NCI-H2227 (cell line): ENCODE measurements at regions not wholly inside any gene's neighbourhood (a gene's known extent, or its start where the extent isn't known, plus 50 kb on each side); places are given as distances from the start of the nearest gene placed in this dataset.

ENCODE experiments used
- DNase-seq: peaks from one replicate; lab custom pipeline; 2025; ENCODE audit not compliant: unreplicated experiment; lab: John Stamatoyannopoulos, UW

DNA sequence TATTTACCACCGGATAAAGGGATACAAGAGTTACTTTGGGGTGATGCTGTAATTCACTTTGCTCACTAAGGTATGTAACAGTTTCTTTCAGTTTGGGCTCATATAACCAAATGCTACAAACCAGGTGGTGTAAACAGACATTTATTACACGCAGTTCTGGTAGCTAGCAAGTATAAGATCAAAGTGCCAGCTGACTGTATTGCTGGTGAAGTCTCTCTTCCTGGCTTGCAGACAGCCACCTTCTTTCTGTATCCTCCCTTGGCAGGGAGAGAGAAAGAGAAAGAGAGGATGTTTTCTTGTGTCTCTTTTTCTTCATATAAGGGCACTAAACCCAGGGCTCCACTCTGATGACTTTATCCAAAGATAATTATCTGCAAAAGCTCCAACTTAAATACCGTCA is 552.5 kb upstream of the FTMT start:
- DNase-seq = no peak

DNA sequence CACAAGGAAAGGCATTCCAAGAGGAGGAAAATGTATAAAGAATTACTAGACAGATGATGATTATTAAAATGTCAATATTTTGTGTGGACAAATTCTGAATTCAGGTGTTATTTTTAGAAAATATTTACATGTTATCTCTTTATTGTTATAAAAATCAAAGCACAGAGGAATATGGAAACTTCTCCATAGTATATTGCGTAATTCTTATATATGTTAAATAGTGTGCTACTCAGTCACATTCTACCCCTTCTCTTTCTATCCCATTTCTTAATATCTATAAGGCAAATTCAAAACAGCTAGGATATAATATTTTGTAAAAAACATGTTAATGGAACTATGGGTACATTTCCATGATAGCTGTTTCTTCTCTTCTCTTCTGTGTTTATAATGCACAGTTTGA is 546.8 kb upstream of the FTMT start:
- no peak for DNase-seq

DNA sequence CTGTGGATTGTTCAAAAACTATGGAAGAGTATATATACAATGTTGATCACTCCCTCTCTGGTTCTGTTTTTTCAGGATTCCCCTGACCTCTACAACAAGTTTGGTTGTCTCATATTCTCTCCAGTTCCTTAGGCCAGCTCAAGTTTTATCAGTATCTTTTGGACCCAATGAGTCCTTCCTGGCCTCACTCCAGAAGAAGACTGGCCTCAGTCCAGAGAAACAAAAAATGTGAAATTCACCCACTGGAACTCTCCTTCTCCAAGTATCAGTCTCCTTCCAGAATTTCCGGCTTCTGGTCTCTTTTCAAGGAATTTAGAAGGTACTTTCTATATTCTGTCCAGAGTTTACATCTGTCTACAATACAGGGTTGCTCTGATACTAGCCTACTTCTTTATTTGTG is 537.8 kb upstream of the FTMT start:
- DNase-seq = no peak

DNA sequence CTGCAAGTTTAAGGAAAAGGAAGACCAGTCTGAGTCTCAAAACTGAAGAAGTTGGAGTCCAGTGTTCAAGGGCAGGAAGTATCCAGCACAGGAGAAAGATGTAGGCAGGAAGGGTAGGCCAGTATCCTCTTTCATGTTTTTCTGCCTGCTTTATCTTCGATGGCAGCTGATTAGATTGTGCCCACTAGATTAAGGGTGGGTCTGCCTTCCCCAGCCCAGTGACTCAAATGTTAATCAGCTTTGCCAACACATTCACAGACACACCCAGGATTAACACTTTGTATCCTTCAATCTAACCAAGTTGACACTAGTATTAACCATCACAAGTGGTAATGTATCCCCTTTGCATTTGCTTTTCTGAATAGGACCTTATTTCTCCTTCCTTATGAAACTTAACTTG is 535.9 kb upstream of the FTMT start:
- DNase-seq = no peak

DNA sequence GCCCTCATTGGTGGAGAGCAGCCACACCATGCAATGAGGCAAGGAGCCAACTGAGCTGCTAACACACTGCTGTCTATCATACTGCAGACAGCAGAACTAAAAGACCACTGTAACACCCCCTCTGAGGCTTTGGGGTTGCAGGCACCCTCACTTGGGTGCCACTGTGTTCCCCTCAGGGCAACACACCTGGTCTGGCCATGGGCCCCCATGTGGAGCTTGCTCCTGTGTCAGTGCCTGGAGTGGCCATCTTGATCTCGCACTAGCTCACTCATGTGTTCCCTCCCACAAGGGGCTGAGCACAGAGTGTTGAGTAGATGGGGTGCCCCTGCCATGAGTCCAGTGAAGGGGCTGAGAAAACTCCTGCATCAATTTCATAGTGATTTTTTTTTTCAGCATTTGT is 532.4 kb upstream of the FTMT start:
- DNase-seq = no peak

DNA sequence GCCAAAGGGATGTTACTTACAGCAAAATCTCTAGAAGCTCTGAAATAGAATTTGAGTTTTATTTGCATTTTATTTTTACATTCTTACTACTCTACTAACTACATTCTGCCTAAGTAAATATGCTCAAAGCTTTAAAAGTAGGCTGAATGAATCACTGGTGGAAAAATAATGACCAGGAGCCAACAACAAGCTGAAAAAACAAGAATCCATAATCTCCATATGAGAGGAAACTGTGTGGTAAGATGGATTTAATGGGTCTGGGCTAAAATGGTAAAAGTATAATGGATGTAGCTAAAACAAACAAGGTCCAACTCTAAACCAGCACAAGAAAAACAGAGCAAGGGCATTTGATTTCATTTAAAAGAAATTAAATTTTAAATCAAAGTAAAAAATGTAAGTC is 525.8 kb upstream of the FTMT start:
- no peak for DNase-seq

DNA sequence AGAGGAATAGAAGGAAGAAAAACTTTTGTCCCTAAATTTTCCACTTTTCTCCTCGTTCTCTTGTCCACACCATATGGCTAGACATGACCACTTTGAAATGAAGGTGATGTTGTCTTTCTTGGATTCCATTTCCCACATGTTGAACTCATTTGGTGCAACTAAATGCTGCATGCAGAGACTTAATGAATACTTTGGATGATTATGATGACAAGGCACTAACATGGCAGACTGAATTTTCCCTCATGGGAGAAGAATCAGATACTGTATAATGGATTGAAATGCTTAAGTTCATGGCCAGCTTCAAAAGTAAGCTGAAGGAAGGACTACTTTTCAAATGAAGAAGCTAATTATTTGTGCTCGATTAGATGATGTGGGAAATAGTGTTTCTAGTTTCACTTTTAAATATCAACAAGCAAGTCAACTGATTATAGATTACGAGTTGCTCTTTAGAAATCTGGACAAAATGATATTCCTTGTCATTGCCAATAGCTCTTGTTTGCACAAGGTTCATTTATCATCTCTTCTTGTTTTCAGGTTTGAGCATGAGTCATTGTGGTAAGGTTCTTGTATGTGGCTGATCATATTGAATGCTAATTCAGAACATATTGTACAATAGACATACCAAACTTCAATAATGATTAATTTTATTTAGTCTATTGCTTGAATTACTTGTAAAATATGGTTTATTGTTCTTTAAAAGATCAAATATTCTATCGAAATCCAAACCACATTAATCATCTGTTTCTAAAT is 501.3 kb upstream of the FTMT start:
- DNase-seq = no peak

DNA sequence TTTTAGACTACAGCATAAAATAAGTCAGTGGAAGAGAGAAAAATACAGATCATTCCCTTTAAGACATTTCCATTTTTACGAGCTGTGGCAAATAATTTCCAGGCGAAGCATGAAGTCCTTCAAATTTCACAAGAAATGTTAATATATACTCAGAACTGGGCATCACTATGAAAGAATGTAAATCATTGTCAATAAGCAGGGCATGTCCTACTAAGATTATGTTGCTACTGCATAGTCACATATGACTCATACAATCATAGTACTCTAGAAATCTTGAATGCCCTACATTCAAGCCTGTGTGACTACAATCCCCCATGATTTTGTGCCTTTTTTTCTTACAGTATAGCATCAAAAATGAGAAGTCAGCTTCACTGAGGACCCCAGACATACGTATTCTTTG is 485.2 kb upstream of the FTMT start:
- no peak for DNase-seq

DNA sequence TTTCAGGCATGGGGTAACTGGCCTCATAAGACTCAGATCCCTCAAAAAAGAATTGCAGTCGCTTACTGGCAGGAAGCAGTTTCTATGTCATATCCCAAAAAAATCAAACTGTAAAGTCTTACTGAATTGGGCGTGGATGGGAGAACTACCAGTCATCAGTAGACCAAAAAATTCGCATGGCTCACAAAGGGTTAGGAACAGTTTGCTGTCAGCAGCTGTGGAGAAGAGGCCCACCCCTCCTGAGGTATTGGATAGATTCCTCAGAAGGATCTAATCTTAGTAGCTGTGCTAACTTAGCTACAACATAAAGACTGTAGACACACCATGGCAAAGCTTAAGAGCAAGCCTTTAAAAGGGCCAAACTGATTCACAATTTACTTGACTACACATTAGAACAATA is 478.3 kb upstream of the FTMT start:
- DNase-seq = no peak

DNA sequence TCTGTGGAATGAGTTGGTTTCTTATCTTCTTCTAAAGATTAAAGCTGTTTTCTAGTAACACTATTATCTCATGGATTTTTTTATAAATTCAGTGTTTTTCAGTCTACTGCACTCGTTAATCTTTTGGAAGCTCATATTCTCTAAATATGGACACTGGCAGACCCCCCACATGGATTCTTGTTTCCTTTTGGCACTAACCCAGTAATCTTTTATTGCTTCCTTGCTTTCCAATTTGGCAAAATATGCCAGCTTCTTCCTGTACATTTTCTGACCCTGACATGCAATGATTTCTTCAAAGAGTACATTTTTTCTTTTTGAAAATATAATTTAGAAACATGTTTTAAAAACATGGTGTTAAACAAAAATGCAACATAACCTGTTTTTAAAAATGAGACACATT is 474.2 kb upstream of the FTMT start:
- DNase-seq = no peak

DNA sequence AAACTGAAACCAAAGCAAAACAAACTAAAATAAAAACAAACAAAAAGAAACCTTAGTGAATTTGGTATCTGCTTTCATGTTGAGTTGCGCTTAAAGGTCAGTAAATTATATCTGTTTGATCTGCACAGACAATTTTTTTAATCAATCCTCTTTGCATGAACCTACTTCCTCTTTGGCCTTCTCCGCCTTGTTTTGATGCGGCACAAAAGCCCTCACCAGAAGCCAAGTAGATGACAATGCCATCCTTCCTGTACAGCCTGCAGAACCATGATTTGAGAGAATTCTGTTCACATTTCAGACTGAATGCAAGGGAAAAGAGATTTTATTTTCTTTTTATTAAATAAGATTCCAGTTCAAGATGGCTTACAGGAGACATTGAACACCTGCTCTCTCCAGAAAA is 473.6 kb upstream of the FTMT start:
- DNase-seq = no peak

DNA sequence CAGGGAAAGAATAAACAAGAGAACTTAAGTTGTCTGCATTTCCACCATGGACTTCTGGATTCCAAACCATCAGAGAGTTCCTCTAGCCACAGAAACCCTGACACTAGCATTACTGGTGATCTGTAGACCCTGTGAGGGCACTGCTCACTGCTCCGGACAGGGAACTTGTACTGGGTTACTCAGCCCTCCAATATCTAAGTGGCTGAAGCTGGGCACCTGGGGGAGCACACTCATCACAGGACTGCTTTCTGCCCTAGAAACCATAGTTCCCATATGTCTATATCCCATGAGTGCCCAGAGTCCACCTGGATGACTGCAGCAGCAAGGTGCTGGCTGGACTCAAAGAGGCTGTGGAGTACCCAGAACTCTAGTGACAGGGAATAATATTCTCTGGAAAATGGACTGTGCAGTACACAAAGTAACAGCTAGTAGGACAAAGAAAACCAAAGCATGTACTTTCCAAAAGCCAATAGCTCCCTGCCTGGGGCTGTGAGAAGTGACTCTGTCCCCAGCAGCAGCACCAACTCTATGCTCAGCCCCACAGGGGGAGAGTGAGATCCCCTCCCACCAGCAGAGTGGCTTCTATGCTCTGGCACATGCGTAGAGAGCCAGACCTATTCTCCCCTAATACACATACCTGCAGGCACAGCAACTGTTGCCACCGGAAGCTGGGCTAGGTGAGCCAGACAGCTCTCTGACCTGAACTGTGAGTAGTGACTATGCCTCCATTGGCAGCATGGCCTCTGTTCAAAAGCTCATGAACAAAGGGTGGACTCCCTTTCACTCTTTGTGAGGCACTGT is 472.9 kb upstream of the FTMT start:
- no peak for DNase-seq

DNA sequence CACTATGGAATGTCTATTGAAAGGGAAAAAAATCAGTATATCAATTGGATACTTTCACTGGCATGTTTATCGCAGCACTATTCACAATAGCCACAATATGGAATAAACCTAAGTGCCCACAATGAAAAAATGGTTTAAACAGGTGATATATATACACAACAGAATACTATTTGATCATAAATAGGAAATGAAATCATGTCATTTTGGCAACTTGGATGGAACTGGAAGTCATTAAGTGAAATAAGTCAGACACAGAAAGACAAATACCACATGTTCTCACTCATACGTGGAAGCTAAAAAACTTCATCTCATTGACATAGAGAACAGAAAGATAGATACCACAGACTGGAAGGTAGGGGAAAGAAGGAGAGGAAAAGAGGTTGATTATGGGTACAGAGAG is 471.6 kb upstream of the FTMT start:
- no peak for DNase-seq

DNA sequence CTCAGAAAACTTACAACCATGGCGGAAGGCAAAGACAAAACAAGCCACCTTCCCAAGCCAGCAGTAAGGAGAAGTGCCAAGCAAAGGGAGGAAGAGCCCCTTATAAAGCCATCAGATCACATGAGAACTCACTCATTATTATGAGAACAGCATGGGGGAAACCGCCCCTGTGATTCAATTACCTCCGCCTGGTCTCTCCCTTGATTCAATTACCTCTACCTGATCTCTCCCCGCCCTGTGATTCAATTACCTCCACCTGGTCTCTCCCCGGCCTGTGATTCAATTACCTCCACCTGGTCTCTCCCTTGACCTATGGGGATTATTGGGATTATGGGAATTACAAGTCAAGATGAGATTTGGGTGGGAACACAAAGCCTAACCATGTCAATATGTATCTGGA is 467.3 kb upstream of the FTMT start:
- no peak for DNase-seq

DNA sequence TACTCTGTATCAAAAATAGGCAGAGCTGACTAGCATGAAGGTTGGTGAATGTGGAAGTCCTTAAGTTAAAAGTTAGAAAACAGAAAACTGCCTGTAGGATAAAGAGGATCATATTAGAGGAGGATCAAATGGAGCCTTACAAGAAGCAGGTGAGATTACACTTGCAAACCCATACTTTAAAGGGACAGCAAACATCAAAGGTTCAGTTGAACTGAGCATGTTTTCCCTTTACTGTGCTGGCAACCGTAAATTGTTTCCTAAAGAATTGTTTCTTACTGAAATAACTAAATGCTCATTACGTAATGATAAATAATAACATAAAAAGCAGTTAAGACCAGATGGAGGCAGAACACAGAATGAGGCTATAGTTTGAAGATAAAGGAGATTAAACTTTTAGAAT is 465.3 kb upstream of the FTMT start:
- no peak for DNase-seq

DNA sequence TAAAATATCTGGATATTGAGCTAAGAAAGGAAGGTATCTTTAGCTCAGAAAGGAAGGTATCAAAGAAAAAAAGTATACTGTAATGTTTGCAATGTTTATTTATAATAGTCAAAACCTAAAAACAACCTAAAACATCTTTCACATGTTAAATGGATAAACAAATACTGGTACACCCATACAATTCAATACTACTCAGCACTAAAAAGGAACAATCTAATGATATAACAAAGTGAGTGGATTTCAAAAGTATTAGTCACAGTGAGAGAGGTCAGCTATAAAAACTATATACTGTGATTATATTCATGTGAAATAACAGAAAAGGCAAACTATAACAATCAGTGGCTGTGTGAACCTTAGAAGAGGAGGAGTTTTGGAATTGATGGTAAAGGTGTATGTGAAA is 455.0 kb upstream of the FTMT start:
- no peak for DNase-seq

DNA sequence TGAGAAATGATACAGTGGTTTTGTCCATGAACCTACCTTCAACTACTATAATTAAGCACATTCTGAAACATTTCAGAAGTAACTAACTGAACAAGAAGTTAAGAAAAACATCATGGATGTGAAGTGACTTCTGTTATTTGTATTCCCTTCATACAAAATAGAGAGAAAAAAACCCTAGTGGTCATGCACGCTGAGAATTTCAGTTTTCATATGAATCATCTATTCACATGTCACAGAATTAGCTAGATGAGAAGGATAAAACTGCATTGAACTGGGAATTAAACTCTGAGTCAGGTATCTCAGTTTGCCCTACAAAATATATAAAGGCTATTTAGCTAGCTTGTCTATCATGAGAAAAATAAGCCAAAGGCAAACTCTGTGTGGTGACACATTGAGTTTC is 451.8 kb upstream of the FTMT start:
- DNase-seq = no peak

DNA sequence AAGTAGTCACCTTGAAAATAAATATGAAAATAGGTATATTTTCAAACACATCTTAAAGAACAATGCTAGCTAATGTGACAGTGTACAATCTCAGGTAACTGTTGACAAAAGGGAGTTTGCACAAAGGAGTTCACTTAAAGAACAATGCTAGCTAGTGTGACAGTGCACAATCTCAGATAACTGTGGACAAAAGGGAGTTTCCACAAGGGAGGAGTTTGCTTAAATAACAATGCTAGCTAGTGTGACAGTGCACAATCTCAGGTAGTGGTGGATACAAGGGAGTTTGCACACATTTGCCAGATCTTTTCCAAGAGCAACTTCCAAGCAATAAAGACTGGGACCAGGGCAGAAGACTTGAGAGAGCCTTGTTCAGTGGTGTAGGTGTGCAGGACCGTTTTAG is 442.9 kb upstream of the FTMT start:
- DNase-seq = no peak

DNA sequence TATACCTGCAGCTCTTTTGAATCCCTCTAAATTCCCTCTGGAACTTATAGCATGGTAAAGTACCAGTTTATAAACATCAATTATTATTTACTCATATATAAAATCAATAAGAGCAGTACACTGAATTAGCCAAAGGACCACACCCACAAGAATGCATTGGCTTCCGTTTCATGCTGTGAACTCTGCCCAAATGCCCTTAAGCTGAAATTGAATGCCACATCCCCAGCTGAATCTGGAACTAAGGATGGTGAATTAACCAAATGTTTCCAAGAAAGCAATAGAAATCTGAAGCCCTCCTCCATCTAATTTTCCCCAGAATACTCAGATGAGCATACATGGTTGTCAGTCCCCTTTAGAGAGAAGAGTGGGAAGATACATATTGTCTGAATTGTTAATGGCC is 436.4 kb upstream of the FTMT start:
- DNase-seq = no peak

DNA sequence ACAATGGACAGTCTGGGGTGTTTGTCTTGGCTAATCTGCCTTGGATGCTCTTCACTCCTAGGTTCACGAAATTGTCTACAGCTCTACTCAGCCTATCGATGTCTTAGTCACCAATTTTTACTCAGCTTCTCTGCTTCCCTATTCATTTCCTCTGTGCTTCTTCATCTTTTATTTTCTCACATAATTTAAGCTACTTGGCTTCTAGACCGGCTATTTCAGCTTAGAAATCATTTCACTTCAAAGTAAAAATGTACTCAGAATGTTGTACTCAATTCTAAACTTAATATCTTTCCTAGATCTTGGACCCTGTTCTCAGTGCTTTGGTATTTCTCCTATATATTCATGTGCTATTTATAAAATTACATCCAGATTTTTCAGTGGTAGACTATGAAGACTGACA is 430.0 kb upstream of the FTMT start:
- DNase-seq = no peak

DNA sequence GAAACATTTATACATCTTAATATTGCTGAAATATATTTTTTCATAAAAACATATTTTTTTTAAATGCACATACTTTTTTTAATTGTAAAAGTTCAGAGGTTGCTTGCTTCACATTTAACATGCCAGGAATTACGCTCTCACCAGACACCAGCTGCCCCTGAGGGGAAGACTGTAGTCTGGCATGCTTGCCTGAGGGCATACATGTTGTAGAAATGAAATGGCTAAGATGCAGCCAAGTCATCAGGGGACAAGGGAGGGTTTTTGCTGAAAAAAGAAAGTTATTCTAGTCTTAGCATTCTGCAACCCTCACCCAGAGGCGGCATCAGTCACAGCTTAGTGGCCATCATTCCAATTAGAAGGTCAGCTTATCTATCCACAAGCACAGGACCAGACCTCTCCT is 426.7 kb upstream of the FTMT start:
- DNase-seq = no peak

DNA sequence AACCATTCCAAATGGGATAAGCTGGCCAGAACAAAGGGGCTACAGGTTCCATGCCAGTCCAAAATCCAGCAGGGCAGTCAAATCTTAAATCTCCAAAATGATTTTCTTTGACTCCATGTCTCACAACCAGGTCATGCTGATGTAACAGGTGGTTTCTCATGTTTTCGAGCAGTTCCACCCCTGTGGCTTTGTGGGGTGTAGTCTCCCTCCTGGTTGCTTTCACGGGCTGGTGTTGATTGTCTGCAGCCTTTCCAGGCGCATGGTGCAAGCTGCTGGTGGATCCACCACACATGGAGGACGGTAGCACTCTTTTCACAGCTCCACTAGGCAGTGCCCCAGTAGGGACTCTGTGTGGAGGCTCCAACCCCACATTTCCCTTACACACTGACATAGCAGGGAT is 425.5 kb upstream of the FTMT start:
- DNase-seq = no peak

DNA sequence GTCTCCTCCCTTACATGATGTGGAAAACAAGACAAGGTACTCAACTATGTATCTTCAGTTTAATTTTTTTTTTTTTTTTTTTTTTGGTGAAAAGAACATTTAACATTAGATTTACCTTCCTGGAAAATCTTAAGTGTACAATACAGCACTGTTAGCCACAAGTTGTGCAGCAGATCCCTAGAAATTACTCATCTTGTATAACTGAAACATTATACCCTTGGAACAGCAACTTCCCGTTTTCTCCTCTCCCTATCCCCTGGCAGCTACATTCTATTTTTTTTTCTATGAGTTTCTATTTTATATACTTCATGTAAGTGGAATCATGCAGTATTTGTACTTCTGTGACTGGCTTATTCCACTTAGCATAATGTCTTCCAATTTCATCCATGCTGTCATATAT is 421.9 kb upstream of the FTMT start:
- no peak for DNase-seq
